GM19455 (cell line): ENCODE measurements at regions not wholly inside any gene's neighbourhood (a gene's known extent, or its start where the extent isn't known, plus 50 kb on each side); places are given as distances from the start of the nearest gene placed in this dataset.
A peak's percentile ranks its signal among the peaks of the same experiment; 100 is the strongest.
"Not testable (repeated sequence)": the region's sequence is repeated elsewhere in the genome, so short reads cannot be mapped to it uniquely, and the experiment has no call there.

Experiments
- ATAC-seq: cut with Tn5 transposase; IDR thresholded peaks from one replicate; pipeline ENCODE4 v1.9.1; 2021; ENCODE audit not compliant: unreplicated experiment

DNA sequence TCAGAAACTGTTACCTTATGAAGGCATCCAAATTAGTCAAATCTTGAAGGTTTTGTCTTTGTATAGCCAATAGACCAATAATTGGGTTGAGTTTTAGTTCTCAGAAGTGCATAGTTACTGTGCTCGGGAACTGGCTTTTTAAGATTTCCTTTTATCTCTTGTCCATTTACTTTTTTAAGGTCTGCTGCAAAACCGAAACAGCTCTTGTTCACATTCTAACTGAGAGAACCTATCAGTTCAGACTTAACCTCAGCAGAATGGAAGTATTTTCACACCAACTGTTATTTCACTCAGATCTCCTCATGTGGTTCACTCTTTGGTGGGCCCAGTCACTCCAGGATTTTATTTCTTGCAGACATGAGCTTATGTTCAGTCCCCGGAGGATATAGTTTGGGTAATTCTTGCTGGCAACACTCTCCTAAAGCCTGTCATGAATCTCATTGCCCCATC, 55.5 kb downstream of the TPBG start:
- ATAC-seq: peak; percentile 94

DNA sequence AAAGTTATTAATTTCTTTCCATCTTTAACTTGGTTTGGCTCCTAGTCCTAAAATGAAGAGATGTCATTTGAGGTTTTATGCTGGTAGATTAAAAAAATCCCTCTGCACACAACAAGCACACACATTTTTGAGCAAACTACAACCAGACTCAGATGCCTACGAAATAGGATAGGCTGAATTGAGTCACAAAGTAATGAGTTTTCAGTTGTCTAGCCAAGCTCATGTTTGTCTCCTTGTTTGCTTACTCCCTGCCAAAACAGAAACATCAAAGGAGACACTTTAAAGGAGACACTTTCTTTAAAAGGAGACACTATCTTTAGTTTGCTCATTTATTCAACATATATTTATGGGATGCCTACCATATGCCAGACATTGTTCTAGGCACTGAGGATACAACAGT, 56.2 kb downstream of the TPBG start:
- no peak for ATAC-seq

- no peak for ATAC-seq
Measured at GRCh38 chr6:82430611-82431010, 67.0 kb downstream of the TPBG start.

DNA sequence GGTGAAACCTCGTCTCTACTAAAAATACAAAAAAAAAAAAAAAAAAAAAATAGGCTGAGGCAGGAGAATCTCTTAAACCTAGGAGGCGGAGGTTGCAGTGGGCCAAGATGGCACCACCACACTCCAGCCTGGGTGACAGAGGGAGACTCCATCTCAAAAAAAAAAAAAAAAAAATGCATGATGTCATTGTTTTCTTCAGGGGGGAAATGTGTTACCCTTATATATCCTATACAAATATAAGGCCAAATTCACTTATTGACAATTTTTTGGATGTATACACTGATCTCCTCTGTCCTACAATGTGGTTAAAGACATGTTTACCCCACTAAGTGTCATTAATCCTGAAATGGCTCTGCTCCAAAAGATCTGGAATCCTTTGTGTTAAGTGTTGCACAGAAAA, 73.1 kb downstream of the TPBG start:
- no peak for ATAC-seq

- no peak for ATAC-seq
Measured at GRCh38 chr6:82437701-82438100, 74.1 kb downstream of the TPBG start.

GRCh38 chr6:82441047-82441855, 77.6 kb downstream of the TPBG start:
- ATAC-seq: no peak

- no peak for ATAC-seq
Measured at GRCh38 chr6:82442061-82442719, 78.6 kb downstream of the TPBG start.

DNA sequence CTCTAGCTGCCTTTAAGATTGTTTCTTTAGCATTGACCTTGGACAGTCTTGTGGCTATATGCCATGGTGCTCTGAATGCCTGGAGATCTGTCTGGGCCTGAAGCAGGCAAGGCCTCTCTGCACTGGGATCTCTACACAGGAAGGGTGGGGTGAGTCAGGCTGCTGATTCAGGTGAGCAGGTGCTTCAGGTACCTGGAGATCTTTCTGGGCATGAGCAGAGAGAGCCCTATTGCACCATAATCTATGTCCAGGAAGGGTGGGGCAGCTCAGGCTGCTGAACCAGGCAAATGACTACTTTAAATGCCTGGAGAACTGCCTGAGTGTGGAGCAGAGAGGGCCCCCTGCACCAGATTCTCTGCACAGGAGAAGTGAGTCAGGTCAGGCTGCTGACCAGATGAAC, 94.5 kb downstream of the TPBG start:
- no peak for ATAC-seq

DNA sequence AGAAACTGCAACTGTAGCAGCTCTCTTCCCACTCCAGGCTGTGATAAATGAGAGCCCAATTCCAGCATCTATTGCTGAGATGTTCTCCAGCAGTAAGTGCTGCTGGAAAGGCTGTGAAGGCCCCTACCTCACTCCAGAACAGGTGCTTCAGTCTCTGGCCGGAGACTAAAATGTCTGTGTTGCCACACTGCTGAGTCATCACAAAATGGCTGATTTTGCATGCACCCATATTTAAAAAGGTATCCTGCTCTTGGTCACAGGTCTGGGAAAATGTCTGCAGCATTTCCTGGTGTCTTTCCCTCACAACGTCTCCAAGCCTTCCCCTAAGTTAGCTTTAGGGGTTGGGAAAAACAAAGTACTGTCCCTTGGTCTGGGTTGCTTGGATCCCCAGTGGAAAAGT, 95.1 kb downstream of the TPBG start:
- ATAC-seq: no peak

- ATAC-seq: no peak
Measured at GRCh38 chr6:82461536-82461935, 97.9 kb downstream of the TPBG start.

GRCh38 chr6:82467338-82467737, 103.7 kb downstream of the TPBG start:
- ATAC-seq: no peak

DNA sequence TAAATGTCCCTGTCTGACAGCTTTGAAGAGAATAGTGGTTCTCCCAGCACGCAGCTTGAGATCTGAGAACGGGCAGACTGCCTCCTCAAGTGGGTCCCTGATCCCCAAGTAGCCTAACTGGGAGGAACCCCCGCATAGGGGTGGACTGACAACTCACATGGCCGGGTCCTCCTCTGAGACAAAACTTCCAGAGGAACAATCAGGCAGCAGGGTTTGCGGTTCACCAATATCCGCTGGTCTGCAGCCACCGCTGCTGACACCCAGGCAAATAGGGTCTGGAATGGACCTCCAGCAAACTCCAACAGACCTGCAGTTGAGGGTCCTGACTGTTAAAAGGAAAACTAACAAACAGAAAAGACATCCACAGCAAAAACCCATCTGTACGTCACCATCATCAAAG, 106.5 kb downstream of the TPBG start:
- not testable (repeated sequence) for ATAC-seq

DNA sequence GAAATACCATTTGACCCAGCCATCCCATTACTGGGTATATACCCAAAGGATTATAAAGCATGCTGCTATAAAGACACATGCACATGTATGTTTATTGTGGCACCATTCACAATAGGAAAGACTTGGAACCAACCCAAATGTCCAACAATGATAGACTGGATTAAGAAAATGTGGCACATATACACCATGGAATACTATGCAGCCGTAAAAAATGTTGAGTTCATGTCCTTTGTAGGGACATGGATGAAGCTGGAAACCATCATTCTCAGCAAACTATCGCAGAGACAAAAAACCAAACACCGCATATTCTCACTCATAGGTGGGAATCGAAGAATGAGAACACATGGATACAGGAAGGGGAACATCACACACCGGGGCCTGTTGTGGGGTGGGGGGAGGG, 111.5 kb downstream of the TPBG start:
- ATAC-seq: not testable (repeated sequence)

DNA sequence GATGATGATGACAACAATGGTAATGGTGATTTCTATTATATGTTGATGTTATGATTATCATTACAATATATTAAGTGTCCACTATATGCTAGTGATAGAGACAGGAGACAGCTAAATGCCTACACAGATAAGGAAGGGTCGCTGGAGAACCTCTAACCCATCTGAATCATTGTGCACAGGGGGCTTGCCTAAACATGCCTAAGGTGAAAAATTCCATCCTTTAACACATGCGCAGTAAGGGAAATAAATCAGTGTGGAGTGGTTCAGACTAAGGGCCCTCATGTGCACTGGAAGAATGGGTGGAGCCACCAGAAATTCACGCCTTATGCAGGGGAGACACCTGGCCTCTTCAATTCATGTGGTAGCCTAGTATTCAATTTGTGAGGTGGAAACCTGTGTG, 120.4 kb downstream of the TPBG start:
- no peak for ATAC-seq

GRCh38 chr6:82484737-82485626, 121.4 kb downstream of the TPBG start:
- no peak for ATAC-seq

GRCh38 chr6:82487895-82488294, 124.3 kb downstream of the TPBG start:
- ATAC-seq: no peak

DNA sequence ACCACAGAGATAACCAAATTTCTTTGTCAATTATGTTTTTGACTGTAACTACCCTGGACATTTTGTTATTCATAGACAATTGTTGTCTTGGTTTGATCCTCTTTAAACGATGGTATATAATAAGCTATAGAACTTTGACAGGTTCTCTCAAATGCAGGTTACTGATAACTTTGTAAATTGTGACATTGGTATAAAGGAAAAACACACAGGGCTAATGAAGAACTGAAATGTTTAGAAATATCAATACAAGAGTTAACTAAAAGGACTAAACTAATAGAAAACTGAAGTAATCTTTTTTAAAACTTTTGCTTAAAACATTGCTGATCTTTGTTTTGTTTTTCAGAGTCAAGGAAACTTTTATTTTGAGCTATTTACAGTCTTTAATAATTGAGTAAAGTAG, 124.8 kb downstream of the TPBG start:
- no peak for ATAC-seq

DNA sequence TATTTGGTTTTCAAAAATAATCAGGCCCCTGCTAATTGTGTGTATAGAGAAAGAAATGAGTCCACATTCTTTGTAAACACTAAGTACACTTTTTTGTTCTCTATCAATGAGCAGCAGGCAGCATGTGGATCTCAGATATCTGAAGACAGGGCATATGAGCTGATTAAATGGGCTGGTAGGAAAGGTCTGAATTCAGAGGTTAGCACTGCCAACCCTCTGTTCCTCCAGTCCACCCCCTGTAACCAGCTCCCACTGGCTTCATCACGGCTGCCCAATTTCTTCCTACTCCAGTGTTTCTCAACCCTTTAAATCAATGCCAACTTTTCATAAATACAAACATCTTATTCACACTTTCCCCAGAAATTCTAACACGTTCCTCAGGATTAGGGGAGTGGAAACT, 128.5 kb downstream of the TPBG start:
- ATAC-seq: no peak

GRCh38 chr6:82493467-82493866, 129.8 kb downstream of the TPBG start:
- no peak for ATAC-seq

GRCh38 chr6:82494367-82494766, 130.8 kb downstream of the TPBG start:
- no peak for ATAC-seq

- ATAC-seq: not testable (repeated sequence)
Measured at GRCh38 chr6:82501901-82502300, 138.3 kb downstream of the TPBG start.

DNA sequence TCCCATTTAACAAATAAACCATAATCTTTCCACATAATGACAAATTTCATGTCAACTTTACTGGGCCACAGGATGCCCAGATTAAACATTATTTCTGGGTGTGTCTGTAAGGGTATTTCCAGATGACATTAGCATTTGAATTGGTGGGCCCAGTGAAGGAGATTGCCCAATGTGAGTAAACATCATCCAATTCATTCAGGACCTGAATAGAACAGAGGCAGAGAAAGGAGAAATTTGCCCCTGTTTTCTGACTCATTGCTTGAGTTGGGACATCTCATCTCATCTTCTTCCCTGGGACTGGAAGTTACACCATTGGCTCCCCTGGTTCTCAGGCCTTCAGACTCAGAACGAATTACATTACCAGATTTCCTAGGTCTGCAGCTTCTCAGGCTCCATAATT, 142.9 kb downstream of the TPBG start:
- no peak for ATAC-seq
